SJSA1 (cell line): ENCODE measurements at regions not wholly inside any gene's neighbourhood (a gene's known extent, or its start where the extent isn't known, plus 50 kb on each side); places are given as distances from the start of the nearest gene placed in this dataset.

Experiments used
- DNase-seq, 2 experiments: peaks; one replicate each; pipeline ENCODE4 v3.0.0-alpha.2; 2015 to 2020; ENCODE audit warnings: low spot score in 2 of 2, low read depth in 1 of 2
- H3K27ac ChIP-seq: fragments of 250-450 bp; sonication (Bioruptor Pico); 2 replicates; pipeline ENCODE4 v1.5.1; 2020; ENCODE audit warnings: mild to moderate bottlenecking, moderate library complexity
- H3K27me3 ChIP-seq: fragments of 250-450 bp; sonication (Bioruptor Pico); replicated peaks from 2 replicates; pipeline ENCODE4 v1.5.1; 2020; ENCODE audit warnings: mild to moderate bottlenecking, moderate library complexity
- H3K36me3 ChIP-seq: fragments of 250-450 bp; sonication (Bioruptor Pico); 2 replicates; pipeline ENCODE4 v1.5.1; 2020; ENCODE audit warnings: mild to moderate bottlenecking
- H3K4me1 ChIP-seq: fragments of 250-450 bp; sonication (Bioruptor Pico); replicated peaks from 2 replicates; pipeline ENCODE4 v1.6.1; 2021; ENCODE audit warnings: mild to moderate bottlenecking
- H3K4me3 ChIP-seq: fragments of 250-450 bp; sonication (Bioruptor Pico); 2 replicates; pipeline ENCODE4 v1.5.1; 2020; ENCODE audit warnings: mild to moderate bottlenecking
- H3K9me3 ChIP-seq: fragments of 250-450 bp; sonication (Bioruptor Pico); replicated peaks from 2 replicates; pipeline ENCODE4 v1.5.1; 2020; ENCODE audit warnings: mild to moderate bottlenecking

- Histone ChIP-seq H3K27me3 (0 out of 2 replicates have a peak, but pooled peaks cover 3% of the 10 kb centered on the region), H3K27ac (no peak overlapping the region)
Observed at GRCh38 chr7:131727189-131727588, 170.8 kb upstream of the PODXL start.

DNA sequence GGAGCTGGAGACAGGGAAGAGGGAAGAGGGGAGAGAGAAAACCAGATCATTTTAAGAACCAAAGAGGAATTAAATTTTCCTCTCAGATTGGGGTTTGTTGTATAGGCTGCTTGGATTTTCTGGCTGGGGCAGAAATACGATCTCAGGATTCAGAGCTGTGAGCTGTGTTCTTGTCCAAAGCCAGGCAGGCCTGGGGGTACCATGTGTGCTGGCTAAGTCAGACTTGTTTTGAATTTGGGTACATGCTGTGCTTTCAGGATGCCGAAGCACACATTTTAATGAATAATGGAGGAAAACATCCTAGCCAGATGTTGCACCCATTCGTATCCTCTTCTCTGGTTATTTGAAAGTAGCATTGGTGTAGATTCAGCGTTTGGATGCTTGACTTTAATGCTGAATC, 170.3 kb upstream of the PODXL start:
- no peaks in the 10 kb centered on the region for H3K36me3 ChIP-seq
- no peaks in the 10 kb centered on the region for H3K9me3 ChIP-seq
- H3K27me3 ChIP-seq: 0 out of 2 replicates have a peak, but pooled peaks cover 3% of the 10 kb centered on the region
- no peak for DNase-seq
- H3K27ac ChIP-seq: no peak overlapping the region
- no peaks in the 10 kb centered on the region for H3K4me1 ChIP-seq
- no peak overlapping the region for H3K4me3 ChIP-seq

More at GRCh38 chr7:131727189-131727588, 170.8 kb upstream of the PODXL start:
- Histone ChIP-seq H3K4me1 (no peaks in the 10 kb centered on the region), H3K4me3 (no peak overlapping the region), H3K36me3 (no peaks in the 10 kb centered on the region), H3K9me3 (no peaks in the 10 kb centered on the region)
- no peak for DNase-seq

GRCh38 chr7:131726031-131726430, 169.6 kb upstream of the PODXL start:
- no peak overlapping the region for H3K4me3 ChIP-seq
- H3K27ac ChIP-seq: no peak overlapping the region
- DNase-seq: no peak
- H3K36me3 ChIP-seq: no peaks in the 10 kb centered on the region
- no peaks in the 10 kb centered on the region for H3K9me3 ChIP-seq
- H3K27me3 ChIP-seq: 0 out of 2 replicates have a peak, but pooled peaks cover 3% of the 10 kb centered on the region
- H3K4me1 ChIP-seq: no peaks in the 10 kb centered on the region

- DNase-seq: no peak
- Histone ChIP-seq H3K27me3 (0 out of 2 replicates have a peak, but pooled peaks cover 3% of the 10 kb centered on the region), H3K36me3 (no peaks in the 10 kb centered on the region), H3K9me3 (no peaks in the 10 kb centered on the region), H3K27ac (no peak overlapping the region), H3K4me3 (no peak overlapping the region), H3K4me1 (no peaks in the 10 kb centered on the region)
Observed at GRCh38 chr7:131724776-131725345, 168.4 kb upstream of the PODXL start.

DNA sequence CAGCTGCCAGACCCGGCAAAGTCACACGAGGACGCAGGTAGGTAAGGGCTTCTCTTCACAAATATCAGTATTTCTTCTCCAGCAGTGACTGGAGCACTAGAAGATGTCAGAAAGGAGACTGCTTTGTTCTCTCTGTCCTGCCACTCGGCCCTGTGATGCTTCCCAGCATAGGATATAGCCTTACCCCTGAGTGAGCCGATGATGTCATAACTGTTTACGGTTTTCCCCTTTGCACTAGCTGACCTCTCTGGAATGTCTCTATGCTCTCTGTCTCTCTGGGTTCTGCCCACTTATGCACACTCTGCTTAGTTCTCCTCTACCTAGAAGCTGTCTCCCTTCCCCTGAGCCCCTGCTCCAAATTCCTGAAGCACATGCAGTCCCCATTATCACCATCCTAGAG, 167.5 kb upstream of the PODXL start:
- no peak for DNase-seq
- H3K4me1 ChIP-seq: no peaks in the 10 kb centered on the region
- 0 out of 2 replicates have a peak, but pooled peaks cover 3% of the 10 kb centered on the region for H3K27me3 ChIP-seq
- no peak overlapping the region for H3K4me3 ChIP-seq
- H3K9me3 ChIP-seq: no peaks in the 10 kb centered on the region
- H3K27ac ChIP-seq: no peak overlapping the region
- no peaks in the 10 kb centered on the region for H3K36me3 ChIP-seq

DNA sequence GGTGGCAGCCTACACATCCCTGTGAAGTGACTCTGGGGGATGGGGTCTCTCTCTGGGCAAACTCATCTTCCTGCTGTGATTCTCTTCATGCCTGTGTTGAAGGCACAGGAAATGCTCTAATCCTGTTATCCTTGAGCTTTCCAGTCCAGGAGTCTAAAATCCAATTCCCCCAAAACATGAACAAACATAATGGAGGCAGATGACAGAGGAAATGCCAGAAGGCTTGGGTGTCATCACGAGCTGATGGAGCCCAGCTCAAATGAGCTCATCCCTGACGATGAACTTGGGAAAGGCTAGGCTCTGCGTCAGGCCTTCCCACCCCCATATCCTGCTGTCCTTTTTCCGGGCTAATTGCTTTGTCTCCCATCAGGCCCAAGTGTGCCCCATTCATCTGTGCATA, 165.9 kb upstream of the PODXL start:
- no peak for DNase-seq
- Histone ChIP-seq H3K4me1 (no peaks in the 10 kb centered on the region), H3K27ac (no peak overlapping the region), H3K4me3 (no peak overlapping the region), H3K9me3 (no peaks in the 10 kb centered on the region), H3K36me3 (no peaks in the 10 kb centered on the region), H3K27me3 (peaks cover 8% of the 10 kb centered on the region; the same call in 1 of the 2 replicates)

DNA sequence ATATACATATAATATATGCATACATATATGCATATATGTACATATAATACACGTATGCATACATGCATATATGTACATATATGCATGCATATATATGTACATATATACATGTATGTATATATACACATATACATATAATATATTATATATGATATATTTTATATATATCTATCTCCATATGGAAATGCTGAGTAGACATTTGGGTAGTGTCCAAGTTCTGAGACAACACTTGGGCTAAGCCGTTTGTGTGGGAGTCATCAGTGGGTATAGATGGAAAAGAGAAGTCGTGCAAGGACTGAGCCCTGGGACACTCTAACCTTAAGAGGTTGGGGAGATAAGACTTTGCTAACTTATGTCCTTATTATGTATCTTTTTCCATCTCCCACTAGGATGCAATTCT, 165.2 kb upstream of the PODXL start:
- DNase-seq: no peak
- H3K36me3 ChIP-seq: no peaks in the 10 kb centered on the region

GRCh38 chr7:131720703-131721102, 164.3 kb upstream of the PODXL start:
- no peak for DNase-seq
- Histone ChIP-seq H3K4me3 (no peak overlapping the region), H3K9me3 (no peaks in the 10 kb centered on the region), H3K27ac (no peak overlapping the region), H3K27me3 (peaks cover 16% of the 10 kb centered on the region; the same call in 1 of the 2 replicates), H3K4me1 (no peaks in the 10 kb centered on the region), H3K36me3 (no peaks in the 10 kb centered on the region)

More for the DNA sequence above, 165.2 kb upstream of the PODXL start:
- Histone ChIP-seq H3K27me3 (peaks cover 14% of the 10 kb centered on the region; the same call in 1 of the 2 replicates), H3K4me3 (no peak overlapping the region), H3K9me3 (no peaks in the 10 kb centered on the region), H3K4me1 (no peaks in the 10 kb centered on the region), H3K27ac (no peak overlapping the region)

- Histone ChIP-seq H3K4me1 (no peaks in the 10 kb centered on the region), H3K27ac (no peak overlapping the region), H3K27me3 (peaks cover 16% of the 10 kb centered on the region; the same call in 1 of the 2 replicates), H3K36me3 (no peaks in the 10 kb centered on the region), H3K4me3 (no peak overlapping the region), H3K9me3 (no peaks in the 10 kb centered on the region)
- no peak for DNase-seq
Observed at GRCh38 chr7:131717181-131717580, 160.8 kb upstream of the PODXL start.

GRCh38 chr7:131699323-131699722, 142.9 kb upstream of the PODXL start:
- H3K4me1 ChIP-seq: no peaks in the 10 kb centered on the region
- no peaks in the 10 kb centered on the region for H3K9me3 ChIP-seq
- H3K36me3 ChIP-seq: no peaks in the 10 kb centered on the region
- H3K27me3 ChIP-seq: peaks cover 12% of the 10 kb centered on the region; the same call in 1 of the 2 replicates
- DNase-seq: no peak
- no peak overlapping the region for H3K4me3 ChIP-seq
- no peak overlapping the region for H3K27ac ChIP-seq

- Histone ChIP-seq H3K4me1 (no peaks in the 10 kb centered on the region), H3K9me3 (no peaks in the 10 kb centered on the region), H3K27me3 (peaks cover 15% of the 10 kb centered on the region), H3K27ac (no peak overlapping the region), H3K4me3 (no peak overlapping the region), H3K36me3 (no peaks in the 10 kb centered on the region)
- DNase-seq: peak; percentile 34 to 64
Observed at GRCh38 chr7:131692131-131692960, 135.9 kb upstream of the PODXL start.

- Histone ChIP-seq H3K9me3 (no peaks in the 10 kb centered on the region), H3K27me3 (peaks cover 15% of the 10 kb centered on the region), H3K4me3 (no peak overlapping the region), H3K27ac (no peak overlapping the region), H3K36me3 (no peaks in the 10 kb centered on the region), H3K4me1 (no peaks in the 10 kb centered on the region)
- DNase-seq: no peak
Observed at GRCh38 chr7:131691454-131692130, 135.2 kb upstream of the PODXL start.

DNA sequence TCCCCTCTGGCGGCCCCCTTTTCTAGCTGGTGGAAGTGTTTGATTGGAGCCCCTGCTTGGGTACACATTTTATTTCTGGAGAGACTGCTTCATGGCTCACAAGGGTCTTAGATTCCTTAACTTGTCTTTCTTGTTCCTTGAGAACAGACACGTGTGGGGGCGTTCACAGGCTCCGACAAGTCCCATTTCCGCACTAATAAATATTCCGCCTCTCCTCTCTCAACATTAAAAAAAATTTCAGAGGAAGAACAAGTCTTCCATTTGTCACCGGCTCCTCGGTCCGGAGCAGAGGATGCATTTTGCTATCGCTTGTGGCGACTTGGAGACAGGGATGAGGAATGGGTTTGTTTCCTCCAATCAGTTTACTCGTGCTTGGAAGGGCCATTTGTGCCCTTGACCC, 134.0 kb upstream of the PODXL start:
- Histone ChIP-seq H3K36me3 (no peaks in the 10 kb centered on the region), H3K4me3 (no peak overlapping the region), H3K27me3 (peaks cover 24% of the 10 kb centered on the region), H3K4me1 (no peaks in the 10 kb centered on the region), H3K27ac (no peak overlapping the region), H3K9me3 (no peaks in the 10 kb centered on the region)
- DNase-seq: no peak
